NT2/D1 (cell line): ENCODE measurements at regions not wholly inside any gene's neighbourhood (a gene's known extent, or its start where the extent isn't known, plus 50 kb on each side); places are given as distances from the start of the nearest gene placed in this dataset.

ENCODE experiments used
- DNase-seq: peaks from one replicate; pipeline ENCODE4 v3.0.0-alpha.2; 2011; ENCODE audit warnings: low read depth, low spot score
- H3K27me3 ChIP-seq: 2 replicates; pipeline ENCODE4 v1.6.0; 2011; ENCODE audit warnings: mild to moderate bottlenecking; ENCODE audit not compliant: insufficient read length, insufficient read depth
- H3K36me3 ChIP-seq: 2 replicates; pipeline ENCODE4 v1.6.1; 2011; ENCODE audit warnings: mild to moderate bottlenecking, low read length, mixed read lengths; ENCODE audit not compliant: insufficient read depth, insufficient read length
- H3K4me1 ChIP-seq: 2 replicates; pipeline ENCODE4 v1.5.1; 2011; ENCODE audit not compliant: insufficient read depth, insufficient read length
- H3K4me3 ChIP-seq: 2 replicates; pipeline ENCODE4 v1.5.1; 2011; ENCODE audit warnings: low read depth; ENCODE audit not compliant: insufficient read length
- H3K9ac ChIP-seq: 2 replicates; pipeline ENCODE4 v1.6.0; 2011; ENCODE audit warnings: low read depth; ENCODE audit not compliant: insufficient read length
- H3K9me3 ChIP-seq: 2 replicates; pipeline ENCODE4 v1.5.1; 2011; ENCODE audit warnings: mild to moderate bottlenecking, low read length; ENCODE audit not compliant: insufficient read depth
- SUZ12 ChIP-seq: IDR thresholded peaks from 2 replicates; pipeline ENCODE4 v1.6.1; 2011; ENCODE audit not compliant: insufficient read length, insufficient read depth; ENCODE audit errors: extremely low read depth
- YY1 ChIP-seq: IDR thresholded peaks from 2 replicates; pipeline ENCODE4 v1.6.1; 2011; ENCODE audit not compliant: insufficient read length, insufficient read depth
- ZNF274 ChIP-seq: IDR thresholded peaks from 2 replicates; pipeline ENCODE4 v1.6.1; 2011; ENCODE audit warnings: mild to moderate bottlenecking, low read depth, low read length

- Histone ChIP-seq H3K4me1 (no peaks in the 10 kb centered on the region), H3K36me3 (no peaks in the 10 kb centered on the region), H3K27me3 (no peaks in the 10 kb centered on the region), H3K4me3 (no peak overlapping the region), H3K9ac (no peak overlapping the region), H3K9me3 (no peaks in the 10 kb centered on the region)
- DNase-seq: peak; percentile 40
- no peak for TF ChIP-seq ZNF274
- no peak for TF ChIP-seq YY1
- no peak for TF ChIP-seq SUZ12
These were observed 84.8 kb upstream of the DNAJC10 start for GRCh38 chr2:182631299-182631698.

- no peak for DNase-seq
- Histone ChIP-seq H3K27me3 (no peaks in the 10 kb centered on the region), H3K4me3 (no peak overlapping the region), H3K9me3 (no peaks in the 10 kb centered on the region), H3K9ac (no peak overlapping the region), H3K4me1 (no peaks in the 10 kb centered on the region), H3K36me3 (no peaks in the 10 kb centered on the region)
- TF ChIP-seq ZNF274 (no peak), SUZ12 (no peak), YY1 (no peak)
These were observed 81.7 kb upstream of the DNAJC10 start for GRCh38 chr2:182634386-182634785.

- Histone ChIP-seq H3K4me3 (no peak overlapping the region), H3K4me1 (no peaks in the 10 kb centered on the region), H3K36me3 (no peaks in the 10 kb centered on the region), H3K9ac (no peak overlapping the region), H3K27me3 (no peaks in the 10 kb centered on the region), H3K9me3 (no peaks in the 10 kb centered on the region)
- TF ChIP-seq YY1 (no peak), ZNF274 (no peak), SUZ12 (no peak)
- DNase-seq: no peak
These were observed 79.4 kb upstream of the DNAJC10 start for GRCh38 chr2:182636699-182637098.

GRCh38 chr2:182638667-182639066 is 77.4 kb upstream of the DNAJC10 start:
- H3K27me3 ChIP-seq: no peaks in the 10 kb centered on the region
- H3K36me3 ChIP-seq: no peaks in the 10 kb centered on the region
- H3K9ac ChIP-seq: no peak overlapping the region
- TF ChIP-seq SUZ12: no peak
- TF ChIP-seq ZNF274: no peak
- TF ChIP-seq YY1: no peak
- no peak for DNase-seq
- H3K4me1 ChIP-seq: no peaks in the 10 kb centered on the region
- H3K9me3 ChIP-seq: no peaks in the 10 kb centered on the region
- H3K4me3 ChIP-seq: no peak overlapping the region

DNA sequence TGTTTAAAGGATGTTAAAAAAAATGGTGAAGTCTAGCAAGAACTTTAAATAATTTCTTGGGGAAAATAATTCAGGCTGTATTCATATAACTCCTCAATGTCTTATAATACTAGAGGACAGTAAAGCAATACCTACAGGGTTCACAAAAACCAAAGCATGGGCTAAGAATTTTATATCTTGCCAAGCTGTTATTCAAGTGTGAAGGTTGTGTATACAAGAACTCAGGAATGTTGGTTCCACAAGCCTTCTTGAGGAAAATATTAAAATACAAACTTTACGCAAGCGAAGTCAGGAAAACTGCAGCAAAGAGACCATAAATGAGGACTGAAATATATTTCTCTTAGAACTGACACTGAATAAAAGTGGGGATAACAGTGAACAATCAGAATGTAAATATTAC is 76.1 kb upstream of the DNAJC10 start:
- H3K4me1 ChIP-seq: no peaks in the 10 kb centered on the region
- H3K9ac ChIP-seq: no peak overlapping the region
- no peaks in the 10 kb centered on the region for H3K9me3 ChIP-seq
- no peaks in the 10 kb centered on the region for H3K36me3 ChIP-seq
- H3K4me3 ChIP-seq: no peak overlapping the region
- TF ChIP-seq ZNF274 (no peak), SUZ12 (no peak), YY1 (no peak)
- DNase-seq: no peak
- H3K27me3 ChIP-seq: no peaks in the 10 kb centered on the region

DNA sequence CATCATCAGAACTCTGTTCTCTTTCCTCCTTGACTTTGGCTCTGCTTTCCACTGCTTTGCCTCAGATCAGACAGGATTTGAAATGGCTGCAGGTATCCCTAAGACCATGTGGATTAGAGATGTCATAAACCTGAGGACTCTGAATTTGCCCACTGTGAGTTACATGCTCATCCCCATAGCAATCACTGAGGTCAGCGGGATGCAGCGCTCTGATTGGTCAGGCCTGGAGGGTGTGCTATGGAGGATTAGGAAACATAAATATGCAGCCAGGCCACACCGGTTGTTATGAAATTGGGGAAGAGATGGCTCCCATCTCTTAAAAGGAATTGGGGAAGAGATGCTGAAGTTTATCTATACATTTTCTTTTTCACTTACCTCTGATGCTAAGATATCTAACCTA is 73.7 kb upstream of the DNAJC10 start:
- Histone ChIP-seq H3K9me3 (no peaks in the 10 kb centered on the region), H3K9ac (no peak overlapping the region), H3K27me3 (no peaks in the 10 kb centered on the region), H3K36me3 (no peaks in the 10 kb centered on the region), H3K4me1 (no peaks in the 10 kb centered on the region), H3K4me3 (no peak overlapping the region)
- DNase-seq: no peak
- TF ChIP-seq SUZ12 (no peak), YY1 (no peak), ZNF274 (no peak)

GRCh38 chr2:182646763-182647498 is 69.1 kb upstream of the DNAJC10 start:
- Histone ChIP-seq H3K4me1 (no peaks in the 10 kb centered on the region), H3K9me3 (no peaks in the 10 kb centered on the region), H3K27me3 (no peaks in the 10 kb centered on the region), H3K36me3 (no peaks in the 10 kb centered on the region), H3K4me3 (no peak overlapping the region), H3K9ac (no peak overlapping the region)
- TF ChIP-seq SUZ12: no peak
- DNase-seq: no peak

GRCh38 chr2:182647499-182647787 is 68.6 kb upstream of the DNAJC10 start:
- H3K36me3 ChIP-seq: no peaks in the 10 kb centered on the region
- no peaks in the 10 kb centered on the region for H3K9me3 ChIP-seq
- H3K4me1 ChIP-seq: no peaks in the 10 kb centered on the region
- no peak for DNase-seq
- H3K9ac ChIP-seq: no peak overlapping the region
- no peaks in the 10 kb centered on the region for H3K27me3 ChIP-seq
- TF ChIP-seq SUZ12 (no peak), YY1 (no peak), ZNF274 (no peak)
- no peak overlapping the region for H3K4me3 ChIP-seq
